ENCODE measurements at regions not wholly inside any gene's neighbourhood (a gene's known extent, or its start where the extent isn't known, plus 50 kb on each side); places are given as distances from the start of the nearest gene placed in this dataset.
"Not testable (repeated sequence)": the region's sequence is repeated elsewhere in the genome, so short reads cannot be mapped to it uniquely, and the experiment has no call there.

DNA sequence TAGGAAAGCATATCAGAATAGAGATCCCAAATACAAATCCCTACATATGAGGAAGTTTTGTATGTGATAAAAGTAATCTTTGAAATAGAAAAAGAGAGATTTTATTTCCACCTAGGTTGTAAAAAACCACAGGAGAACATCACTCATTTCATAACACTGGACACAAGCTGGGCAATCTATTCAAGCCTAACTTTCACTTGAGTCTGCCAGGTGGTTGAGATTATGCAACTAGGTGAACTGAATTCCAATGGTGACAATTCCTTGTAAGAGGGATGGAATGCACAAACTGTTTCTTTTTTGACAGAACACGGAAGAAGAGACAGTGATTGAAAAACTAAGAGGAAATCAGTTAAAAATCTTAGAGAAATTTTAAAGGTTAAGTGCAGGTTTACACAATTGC is 619.6 kb upstream of the TMEFF2 start:
- no peak for DNase-seq

DNA sequence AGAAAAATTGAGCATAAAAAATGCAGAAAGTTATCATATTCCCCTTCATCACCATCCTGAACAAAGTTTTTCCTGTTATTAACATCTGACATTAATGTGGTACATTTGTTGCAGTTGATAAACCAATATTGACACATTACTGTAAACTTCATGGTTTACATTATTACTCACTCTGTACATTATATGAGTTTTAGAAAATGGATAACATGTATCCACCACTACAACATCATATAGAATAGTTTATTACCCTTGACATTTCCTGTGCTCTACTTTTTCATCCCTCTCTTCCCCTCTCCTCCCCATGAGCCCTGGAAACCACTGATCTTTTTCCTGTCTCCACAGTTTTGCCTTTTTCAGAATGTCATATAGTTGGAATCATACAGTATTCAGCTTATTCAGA is 618.6 kb upstream of the TMEFF2 start:
- DNase-seq, result no peak

DNA sequence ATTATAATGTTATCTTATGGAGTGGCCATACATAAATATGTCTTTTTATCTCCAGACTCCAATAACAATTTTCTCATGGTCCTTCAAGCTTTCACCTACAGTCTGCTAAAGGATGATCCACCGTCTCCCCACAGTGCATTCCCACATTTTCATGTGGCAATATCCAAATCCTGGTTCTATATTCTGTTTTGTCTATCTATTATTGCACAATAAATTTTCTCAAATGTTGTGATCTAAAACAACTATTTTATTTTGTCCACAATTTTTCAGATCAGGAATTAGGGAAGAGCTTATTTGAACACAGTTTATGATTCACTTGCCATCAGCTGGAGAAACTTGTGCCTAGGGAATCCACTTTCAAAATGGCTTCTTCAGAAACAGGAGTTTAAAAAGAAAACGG is 614.4 kb upstream of the TMEFF2 start:
- DNase-seq, result no peak

DNA sequence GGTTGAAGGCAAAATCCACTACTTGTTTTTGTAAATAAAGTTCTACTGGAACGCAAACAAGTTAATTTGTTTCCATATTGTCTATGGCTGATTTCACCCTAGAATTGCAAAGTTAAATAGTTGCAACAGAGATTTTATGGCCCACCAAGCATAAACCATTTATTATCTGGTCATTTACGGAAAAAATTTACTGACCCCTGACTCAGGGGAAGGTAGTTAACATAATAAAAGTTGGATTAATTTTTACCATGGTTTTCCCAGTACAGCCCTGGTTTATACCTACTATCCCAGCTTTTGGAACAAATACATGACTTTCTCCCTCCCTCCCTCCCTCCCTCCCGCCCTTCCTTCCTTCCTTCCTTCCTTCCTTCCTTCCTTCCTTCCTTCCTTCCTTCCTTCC is 588.9 kb upstream of the TMEFF2 start:
- no peak for DNase-seq

DNA sequence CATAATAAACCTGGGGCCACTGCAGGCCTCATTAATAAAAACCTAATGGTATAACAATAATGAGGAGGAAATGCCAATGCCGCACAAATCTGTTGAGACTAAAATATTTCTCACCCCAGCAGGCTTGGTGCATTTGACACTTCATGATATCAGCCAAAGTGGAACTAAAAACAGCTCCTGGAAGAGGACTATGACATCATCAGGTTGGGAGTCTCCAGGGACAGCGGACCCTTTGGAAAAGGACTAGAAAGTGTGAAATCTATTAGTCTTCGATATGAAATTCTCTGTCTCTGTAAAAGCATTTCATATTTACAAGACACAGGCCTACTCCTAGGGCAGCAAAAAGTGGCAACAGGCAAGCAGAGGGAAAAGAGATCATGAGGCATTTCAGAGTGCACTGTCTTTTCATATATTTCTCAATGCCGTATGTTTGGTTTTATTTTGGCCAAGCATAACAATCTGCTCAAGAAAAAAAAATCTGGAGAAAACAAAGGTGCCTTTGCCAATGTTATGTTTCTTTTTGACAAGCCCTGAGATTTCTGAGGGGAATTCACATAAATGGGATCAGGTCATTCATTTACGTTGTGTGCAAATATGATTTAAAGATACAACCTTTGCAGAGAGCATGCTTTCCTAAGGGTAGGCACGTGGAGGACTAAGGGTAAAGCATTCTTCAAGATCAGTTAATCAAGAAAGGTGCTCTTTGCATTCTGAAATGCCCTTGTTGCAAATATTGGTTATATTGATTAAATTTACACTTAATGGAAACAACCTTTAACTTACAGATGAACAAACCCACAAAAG is 580.9 kb upstream of the TMEFF2 start:
- DNase-seq, result no peak

DNA sequence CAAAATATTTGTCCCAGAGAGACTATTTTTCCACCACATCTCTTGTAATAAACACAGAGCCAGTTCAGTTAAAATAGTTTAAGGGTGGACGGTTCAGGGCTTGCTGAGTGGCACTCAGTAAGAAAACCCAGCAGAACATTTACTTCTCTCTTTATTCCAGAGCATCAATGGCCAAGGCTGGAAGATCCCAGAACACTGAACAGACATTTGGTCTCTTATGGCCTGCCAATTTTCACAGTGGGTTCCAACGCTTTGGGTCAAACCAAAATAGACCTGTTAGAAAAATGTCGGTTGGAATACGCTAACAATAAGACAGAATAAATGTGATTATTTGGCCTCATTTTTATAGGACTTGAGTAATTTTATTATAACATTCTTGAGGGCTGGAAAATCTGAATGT is 580.3 kb upstream of the TMEFF2 start:
- no peak for DNase-seq

DNA sequence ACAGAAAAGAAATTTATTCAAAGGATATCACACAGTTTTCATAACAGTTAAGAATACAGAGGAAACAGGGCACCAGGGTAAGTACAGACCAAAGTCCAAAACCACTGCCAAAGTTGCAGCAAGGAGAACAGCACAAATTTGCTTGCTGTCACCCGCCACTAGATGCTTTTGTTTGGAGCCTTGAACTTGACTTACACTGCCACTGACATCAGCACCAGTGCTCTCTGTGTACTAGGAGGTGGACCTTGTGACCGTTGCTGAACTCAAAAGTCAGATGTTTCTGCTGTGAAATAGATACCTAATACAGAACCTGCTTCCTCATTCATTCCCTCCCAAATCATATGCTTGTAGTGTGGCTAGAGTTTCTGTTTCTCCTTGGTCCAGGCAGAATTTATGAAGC is 578.3 kb upstream of the TMEFF2 start:
- DNase-seq, result no peak

DNA sequence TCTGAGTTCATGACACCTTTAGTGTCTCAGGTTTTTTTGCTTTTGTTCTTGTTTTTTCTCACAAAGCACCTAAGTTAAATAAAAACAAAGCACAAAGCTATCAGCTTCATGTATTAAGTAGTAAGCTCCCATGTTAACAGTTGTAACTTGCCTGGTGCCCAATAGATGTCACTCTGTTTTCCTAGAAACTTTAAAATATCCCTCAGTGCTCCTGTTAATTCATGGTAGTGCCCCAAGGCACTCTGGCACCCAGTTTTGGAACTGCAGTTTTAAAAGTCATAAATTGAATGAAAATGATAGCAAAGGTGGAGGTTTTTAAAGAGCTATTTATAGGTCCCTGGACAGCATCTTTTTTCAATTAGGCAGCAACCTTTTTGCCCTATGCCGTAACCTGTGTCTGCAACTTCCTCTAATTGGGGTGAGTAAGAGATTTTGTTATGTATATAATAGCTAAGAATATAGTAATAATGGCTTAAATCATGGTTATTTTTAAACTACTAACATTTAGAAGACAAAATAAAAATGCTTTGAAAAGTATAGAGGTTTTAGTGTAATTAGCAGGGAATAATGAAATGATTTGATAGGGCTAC is 555.0 kb upstream of the TMEFF2 start:
- peak; percentile 0 for DNase-seq

DNA sequence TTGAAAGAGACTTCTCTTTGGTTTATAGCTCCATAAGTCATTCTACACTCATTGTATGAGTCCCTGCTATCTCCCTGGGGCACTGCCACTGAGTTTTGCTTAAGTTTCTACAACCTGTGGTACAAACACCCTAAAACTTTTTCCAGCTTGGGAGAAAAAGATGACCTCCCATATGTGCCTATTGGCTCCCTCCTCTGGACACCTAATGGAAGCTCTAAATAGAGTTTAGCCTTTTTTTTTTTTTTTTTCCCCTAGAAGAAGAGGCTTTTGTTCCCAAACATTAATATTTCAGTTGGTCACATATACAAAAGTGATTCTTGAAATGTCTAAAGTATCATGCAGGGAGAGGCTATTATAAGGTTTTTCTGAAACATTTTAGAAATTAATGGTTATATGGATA is 547.2 kb upstream of the TMEFF2 start:
- no peak for DNase-seq

DNA sequence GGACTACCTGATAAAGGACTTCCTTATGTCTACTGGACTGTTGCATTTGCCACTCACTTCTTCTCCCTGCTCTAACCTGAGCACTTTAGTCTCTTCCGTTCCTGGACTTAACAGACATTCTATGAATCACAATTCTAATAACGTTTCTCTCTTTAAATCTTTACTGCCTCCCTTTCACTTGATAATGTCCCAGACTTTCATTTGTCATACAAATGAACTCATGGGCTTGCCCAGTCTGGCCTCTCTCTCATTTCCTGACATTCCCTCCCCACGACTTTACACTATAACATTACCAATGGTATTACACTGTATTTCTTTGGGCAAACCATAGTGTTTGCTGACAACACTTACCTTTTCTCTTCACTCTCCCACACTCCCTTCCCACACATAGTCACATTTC is 540.7 kb upstream of the TMEFF2 start:
- DNase-seq, result no peak

DNA sequence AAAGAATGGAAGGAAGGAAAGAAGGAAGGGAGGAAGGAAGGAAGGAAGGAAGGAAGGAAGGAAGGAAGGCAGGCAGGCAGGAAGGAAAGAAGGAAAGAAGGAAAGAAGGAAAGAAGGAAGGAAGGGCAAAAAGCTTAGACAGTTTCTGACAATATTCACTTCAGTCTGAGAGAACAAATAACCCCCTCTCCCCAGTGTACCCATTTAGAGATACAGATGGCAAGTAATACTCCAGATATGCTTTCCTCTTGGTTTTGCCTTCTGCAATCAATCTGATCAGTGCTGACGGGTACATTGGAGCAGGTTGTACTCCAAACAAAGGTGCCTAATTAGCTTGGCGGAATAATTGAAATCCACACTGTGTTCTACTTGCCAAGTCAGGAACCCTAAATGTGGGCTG is 534.6 kb upstream of the TMEFF2 start:
- no peak for DNase-seq

DNA sequence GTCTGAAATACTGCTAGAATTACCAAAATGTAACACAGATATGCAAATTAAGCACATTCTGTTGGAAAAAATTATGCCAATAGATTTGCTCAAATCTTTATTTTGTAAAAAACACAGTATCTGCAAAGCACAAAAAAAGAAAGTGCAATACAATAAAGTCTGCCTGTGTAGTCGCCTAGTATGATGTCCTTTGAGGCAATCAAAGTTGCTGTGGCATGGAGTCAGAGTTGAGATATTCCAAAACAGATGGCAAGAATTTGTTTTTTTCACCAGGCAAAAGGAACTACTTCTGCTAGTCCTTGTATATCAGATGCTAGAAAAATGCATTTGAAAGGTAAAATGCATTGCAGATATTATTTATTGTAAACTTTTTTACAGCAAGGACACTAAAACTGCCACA is 531.3 kb upstream of the TMEFF2 start:
- no peak for DNase-seq

DNA sequence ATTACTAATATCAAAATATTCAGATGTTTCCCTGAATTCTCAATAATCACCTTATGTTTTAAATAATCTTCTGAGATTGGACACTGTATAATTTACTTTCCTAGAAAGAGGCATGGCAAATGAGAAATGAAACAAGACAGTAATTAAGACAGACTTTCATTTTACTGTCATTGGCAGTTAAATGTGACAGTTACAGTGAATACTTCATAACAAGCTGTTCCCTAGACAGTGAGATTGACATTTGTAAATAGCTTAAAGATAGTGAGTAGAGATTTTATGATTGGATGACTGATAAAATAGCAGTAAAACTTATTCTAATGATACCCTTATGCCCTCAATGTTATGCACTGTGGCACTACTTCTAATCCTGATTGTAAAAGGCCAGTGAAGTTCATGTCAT is 524.9 kb upstream of the TMEFF2 start:
- no peak for DNase-seq

DNA sequence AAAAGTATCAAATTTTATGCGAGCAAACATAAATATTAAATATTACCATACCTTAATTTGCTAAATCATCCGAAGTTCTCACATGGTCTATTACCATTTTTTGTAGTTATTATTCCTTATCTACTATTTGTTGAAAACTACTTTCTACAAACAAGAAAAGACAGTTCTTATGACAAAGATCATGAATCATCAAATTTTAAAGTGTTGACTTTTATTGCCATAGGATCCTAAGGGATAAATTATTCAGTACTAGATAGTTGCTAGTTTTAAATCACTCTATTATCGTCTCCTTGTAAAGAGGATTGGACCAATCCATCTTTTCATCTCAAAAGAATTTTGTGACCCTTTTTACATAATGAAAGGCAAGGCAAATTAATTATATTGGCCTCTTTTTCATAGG is 523.6 kb upstream of the TMEFF2 start:
- DNase-seq, result no peak

DNA sequence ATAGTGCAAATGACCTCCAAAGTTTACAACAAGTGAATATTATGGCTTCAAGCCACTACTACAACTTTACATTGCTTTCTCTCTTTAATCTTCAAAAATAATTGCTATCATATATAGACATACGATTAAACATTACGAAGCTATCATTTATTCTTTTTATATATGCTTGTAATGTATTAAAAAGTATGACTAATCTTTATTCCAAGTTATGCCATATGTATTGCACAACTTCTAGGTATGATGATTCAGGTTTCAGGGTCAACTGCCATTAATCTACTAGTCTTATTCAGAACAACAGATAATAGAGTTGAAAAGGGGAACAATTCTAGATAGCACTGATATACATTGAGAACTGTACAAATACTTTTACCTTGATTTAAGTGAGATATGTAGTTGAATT is 506.2 kb upstream of the TMEFF2 start:
- no peak for DNase-seq

DNA sequence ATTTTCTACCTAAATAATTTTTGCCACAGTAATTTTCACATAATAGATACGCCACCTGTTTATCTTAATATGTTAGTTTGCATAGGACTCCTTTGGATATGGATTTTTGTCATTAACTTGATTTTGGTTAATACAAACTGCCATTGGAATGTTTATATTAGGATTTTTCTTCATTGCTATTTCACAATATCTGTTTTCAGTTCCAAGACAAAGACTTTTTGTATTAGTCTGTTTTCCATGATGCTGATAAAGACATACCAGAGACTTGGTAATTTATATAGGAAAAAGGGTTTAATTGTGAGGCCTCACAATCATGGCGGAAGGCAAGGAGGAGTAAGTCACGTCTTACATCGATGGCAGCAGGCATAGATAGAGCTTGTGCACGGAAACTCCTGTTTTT is 503.1 kb upstream of the TMEFF2 start:
- no peak for DNase-seq

DNA sequence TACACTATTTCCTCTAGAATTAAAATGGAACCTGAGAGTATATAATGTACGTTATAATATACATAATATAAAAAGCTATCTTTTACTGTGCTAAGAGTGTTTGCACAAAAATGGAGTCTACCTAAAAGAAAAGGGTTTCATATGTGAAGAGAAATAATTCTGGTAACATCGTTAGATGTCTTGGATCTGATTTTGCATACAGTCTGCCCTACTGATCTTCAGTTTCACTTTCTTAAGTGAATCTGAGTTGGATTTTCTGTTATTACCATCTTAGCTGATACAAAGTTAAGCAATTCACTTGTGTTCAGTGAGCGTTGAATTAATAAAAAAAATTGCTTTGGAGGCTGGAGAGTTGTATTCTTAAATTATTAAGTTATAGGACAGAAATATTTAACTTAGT is 502.1 kb upstream of the TMEFF2 start:
- no peak for DNase-seq

DNA sequence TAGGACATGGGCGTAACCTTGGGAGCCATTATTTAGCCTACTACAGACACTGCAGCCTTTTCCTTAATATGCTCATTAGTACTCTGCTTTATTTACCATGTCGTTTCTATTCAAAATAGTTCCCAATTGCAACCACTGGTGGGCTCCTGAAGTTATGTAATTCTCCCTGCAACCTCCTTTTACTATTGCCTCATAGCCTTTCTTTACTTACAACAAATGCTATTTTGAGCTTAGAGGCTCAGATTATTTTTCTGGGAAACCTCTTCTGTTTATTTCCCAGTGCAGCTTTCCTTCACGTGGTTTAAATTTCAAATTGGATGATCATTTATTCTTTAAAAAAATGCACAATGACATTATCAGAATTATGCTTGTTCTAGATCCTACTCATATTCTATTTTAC is 492.3 kb upstream of the TMEFF2 start:
- DNase-seq, result no peak

DNA sequence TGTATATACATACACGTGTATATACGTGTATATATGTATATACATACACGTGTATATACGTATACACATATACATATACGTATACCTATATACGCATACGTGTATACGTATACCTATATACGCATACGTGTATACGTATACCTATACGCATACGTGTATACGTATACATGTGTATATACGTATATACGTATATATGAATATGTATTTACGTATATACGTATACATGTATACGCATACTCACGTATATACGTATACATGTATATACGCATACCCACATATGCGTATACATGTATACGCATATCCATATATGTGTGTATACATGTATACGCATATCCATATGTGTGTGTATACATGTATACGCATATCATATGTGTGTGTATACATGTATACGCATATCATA is 487.8 kb upstream of the TMEFF2 start:
- not testable (repeated sequence) for DNase-seq

DNA sequence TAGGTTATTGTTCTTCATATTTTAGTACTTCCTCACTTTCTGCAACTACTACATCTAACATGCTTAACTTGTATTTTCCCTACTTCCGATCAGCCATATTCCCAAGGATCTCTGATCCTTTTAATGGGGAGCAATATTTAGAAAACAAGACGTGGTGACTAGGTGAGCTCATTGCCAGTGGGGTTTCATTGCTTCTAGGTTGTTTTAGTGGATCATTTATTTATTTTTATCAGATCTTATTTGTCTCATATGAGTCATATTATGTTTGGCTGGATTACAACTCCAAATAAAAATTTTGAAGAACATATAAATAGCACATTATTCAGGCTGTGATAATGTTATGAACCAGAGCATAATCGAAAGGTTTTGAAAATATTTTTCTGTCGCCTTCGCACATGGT is 480.9 kb upstream of the TMEFF2 start:
- no peak for DNase-seq

DNA sequence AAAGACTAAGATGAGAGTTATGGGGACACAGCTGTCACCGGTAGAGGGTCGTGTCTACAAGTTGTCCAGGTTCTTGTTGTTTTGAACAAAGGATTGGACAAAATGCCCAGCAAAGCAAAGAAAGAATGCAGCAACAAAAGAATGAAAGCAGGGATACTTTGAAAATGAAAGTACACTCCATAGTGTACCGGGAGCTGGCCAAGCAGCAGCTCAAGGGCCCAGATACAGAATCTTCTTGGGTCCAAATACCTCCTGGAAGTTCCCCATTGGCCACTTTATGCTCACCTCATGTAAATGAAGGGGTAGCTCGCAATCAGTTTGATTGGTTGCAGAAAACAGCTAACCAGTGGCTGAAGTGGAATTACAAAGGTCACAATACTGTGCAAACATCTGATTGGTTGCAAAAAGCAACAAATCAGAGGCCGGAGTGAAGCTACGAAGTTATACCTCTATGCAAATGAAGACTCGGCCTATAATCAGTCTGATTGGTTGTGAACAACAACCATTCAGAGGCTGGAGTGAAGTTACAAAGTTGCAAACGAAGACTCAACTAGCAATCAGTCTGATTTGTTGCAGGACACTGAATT is 474.9 kb upstream of the TMEFF2 start:
- DNase-seq, result peak; percentile 23

DNA sequence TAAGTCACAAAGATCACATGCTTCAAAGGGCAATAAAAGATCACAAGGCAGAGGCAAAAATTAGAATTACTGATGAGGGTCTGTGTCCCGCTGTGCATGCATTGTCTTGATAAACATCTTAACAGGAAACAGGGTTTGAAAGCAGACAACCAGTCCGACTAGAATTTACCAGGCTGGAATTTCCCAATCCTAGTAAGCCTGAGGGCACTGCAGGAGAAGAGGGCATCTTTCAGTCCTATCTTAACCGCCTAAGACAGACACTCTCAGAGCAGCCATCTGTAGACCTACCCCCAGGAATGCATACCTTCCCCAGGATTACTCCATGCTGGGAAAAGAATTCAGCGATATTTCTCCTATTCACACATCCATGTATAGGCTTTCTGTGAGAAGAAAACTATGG is 465.8 kb upstream of the TMEFF2 start:
- not testable (repeated sequence) for DNase-seq

DNA sequence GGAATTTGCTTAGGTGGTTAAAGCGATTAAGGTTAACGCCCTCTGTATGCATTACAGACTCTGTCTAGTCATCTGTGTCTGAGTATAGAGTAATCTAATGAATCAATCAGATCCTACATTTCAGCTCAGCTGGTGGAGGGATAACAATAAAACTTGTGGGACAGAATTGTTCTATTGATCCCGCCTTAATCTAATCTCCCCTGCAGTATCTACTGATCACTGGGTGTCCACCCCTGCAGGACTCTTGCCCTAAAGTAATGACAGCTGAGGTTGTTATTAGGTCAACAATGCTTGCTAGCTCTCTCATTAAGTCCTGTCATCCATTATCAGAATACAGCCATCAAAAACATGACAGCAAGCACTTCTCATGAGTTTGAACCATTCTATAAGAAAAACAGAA is 462.6 kb upstream of the TMEFF2 start:
- DNase-seq, result no peak

DNA sequence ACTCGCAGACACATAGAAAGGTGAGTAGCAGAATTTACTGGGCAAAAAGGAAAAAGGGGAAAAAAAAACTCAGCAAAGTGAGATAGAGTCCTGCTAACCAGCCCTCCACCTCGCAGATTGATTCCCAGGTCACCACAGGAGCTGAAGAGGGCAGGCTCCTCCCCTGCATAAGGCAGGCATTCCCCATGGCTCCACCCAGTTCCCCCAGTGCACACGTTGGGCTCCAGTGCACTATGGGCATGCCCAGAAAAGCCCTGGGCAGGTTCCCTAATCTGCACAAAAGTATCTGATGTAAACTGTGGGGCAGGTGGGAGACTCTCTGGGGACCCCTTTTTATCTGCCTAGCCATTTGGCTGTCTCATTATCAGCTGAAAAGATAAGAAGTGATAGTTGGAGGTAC is 461.2 kb upstream of the TMEFF2 start:
- no peak for DNase-seq
